Activated effector memory CD4-positive, alpha-beta T cell treated with anti-CD3 and anti-CD28 coated beads, Interleukin-2, amount 50 U/mL, for 16 hours (primary cell): ENCODE measurements at regions not wholly inside any gene's neighbourhood (a gene's known extent, or its start where the extent isn't known, plus 50 kb on each side); places are given as distances from the start of the nearest gene placed in this dataset.

ENCODE experiments used
- DNase-seq: peaks from one replicate; pipeline ENCODE4 v3.0.0-alpha.2; 2020

DNA sequence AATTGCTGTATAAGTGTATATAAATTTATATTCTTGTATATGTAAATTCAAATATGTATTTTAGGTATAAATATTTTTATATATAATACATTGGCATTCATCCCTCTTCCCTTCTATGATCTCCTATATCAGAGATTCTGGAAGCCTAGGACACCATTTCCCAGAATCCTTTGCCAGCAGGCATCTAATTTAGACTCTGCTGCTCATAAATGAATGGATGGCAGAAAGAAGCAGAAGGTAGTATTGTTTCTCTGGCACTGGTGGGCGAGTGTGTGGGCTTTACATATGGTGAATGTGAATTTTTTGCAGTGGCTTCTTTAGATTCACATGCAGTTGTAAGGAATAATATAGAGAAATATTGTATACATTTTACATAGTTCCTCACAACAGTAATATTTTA is 215.2 kb upstream of the THSD7B start:
- no peak for DNase-seq

DNA sequence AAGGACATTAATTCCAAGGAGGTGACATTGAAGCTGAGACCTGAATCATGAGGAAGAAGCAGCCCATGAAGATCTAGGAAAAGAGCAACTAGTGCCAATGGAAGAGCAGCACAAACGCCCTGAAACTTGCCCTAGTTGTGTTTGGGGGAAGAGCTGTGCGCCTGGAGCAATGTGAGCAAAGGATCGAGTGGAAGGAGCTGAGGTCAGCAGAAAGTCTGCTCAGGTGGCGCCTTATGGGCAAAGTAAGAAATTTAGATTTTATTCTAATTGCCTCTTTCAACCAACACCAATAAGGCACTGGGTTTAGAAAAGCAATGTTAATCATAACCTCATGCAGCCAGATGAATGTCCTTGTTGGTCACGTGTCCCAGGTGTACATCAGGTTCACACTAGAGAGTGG is 226.0 kb upstream of the THSD7B start:
- no peak for DNase-seq

DNA sequence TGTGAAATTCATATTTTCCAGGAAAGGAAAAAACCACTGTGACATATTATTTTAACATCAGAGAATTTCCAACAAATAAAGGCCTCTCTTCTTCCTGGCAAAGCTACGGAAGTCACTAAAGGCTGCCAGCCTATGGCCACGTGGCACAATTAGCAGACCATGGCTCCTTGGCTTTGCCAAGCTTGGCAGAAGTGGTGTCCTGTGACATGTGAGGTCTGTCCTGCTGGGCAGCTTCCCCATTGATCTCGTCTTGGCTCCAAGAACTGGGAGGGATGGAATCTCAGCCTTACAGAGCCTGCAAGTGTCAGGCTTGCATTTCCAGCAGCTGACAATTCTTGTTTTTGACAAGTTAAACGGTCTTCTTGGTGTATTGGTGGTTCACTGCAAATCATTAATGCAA is 226.9 kb upstream of the THSD7B start:
- no peak for DNase-seq

DNA sequence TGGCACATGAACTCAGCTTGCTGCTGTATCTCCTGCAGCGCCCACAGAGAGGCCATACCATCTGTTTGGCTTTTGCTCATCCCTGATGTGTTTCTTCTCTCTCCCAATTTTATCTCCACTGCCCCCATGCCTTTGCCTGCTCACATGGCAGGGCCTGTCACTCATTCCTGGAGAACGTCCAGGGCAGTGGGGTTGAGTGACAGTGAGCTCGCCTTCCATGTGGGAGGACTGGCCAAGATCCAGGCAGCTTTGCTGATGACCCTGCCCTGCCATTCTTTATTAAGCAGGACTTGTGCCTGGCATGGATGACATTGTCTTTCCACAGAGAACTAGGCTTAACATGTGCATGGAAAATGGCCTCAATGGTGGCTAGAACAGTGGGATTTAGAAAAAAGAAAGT is 230.5 kb upstream of the THSD7B start:
- DNase-seq: no peak

DNA sequence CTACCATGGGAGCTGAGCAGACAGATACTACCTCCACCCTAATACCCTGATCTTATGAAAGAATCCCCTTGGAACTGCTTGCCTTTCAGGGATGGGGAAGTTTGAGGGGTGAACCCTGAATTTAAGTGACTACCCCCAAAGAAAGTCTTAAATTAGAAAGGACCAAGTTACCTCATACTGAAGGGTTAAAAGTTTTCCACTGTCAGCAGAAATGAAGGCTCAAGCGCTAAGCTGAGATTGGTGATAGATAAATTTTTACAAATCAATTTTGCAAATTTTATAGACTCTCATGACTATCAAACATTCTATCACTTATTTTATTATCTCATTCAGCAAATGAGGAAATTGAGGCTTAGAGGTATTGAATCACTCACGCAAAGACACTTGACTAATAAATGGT is 233.2 kb upstream of the THSD7B start:
- DNase-seq: no peak

DNA sequence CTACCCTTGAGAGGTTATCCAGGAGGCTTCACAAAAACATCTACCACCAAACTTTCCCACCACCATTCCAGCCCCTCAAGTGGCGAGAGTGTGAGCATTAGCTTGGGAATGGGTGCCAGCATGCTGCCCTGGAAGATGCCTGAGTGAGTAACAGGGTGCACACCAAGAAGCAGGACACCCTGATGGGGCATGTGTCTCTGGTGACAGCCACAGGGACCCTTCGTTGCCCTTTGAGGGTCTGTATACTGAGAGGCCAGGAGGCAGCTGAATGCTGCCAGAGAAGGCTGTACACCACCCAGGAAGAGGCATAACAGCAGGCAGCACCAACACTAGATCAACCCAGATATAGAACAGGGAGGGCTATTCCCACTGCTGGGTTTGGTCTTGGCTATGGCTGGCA is 233.6 kb upstream of the THSD7B start:
- DNase-seq: no peak

DNA sequence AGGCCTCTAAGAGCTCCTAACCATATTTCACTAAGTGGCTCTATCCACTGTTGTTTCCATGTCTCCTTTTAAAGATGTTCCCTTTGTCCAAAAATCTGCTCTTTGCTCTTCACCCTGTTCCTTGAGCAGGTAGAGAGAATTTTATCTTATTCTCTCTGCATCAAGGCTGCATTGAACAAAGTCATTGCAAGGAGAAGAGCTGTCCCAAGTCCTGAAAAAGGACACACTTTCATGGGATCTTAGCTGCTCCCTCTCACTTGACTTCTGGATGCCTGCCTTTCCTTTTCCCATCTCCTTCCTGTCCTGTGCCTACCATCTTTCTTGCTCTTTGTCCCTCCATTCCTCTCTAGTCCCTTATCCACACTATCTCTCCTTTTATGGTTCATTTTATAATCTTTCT is 235.2 kb upstream of the THSD7B start:
- DNase-seq: no peak

DNA sequence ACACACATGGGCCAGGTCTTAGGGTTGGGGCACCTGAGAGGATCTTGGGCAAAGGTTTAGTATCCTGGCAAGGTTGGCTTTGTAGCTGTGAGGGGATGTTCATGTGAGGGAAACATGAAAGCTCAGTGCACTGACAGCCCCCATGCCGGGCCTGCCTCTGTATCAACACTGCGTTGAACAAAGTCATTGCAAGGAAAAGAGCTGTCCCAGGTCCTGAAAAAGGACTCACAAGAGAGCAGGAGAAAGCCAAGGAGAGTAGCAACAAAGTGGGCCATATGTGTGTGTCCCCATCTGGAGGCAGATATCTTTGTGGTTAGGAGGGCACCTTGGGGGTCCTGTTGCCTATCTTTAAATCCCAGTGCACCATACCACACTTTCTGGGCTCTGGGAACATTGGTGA is 237.8 kb upstream of the THSD7B start:
- no peak for DNase-seq

DNA sequence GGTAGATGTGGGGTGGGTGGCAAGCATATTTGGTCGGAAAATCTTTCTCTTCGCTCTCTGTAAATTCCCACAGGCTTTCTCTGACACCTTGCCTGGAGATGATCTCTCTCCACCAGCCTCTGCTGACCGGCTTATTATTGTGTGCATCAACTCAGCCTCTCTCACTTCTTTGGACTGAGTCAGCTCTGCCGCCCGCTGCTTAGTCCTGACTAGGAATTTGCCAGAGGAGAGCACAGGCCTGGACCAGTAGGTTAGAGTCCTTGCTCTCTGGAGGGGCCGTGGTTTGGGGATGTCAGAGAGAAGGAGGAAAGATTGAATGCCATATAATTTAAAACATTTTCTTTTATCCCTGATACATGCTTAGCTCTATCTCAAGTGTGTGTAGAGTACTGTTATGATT is 242.6 kb upstream of the THSD7B start:
- no peak for DNase-seq

DNA sequence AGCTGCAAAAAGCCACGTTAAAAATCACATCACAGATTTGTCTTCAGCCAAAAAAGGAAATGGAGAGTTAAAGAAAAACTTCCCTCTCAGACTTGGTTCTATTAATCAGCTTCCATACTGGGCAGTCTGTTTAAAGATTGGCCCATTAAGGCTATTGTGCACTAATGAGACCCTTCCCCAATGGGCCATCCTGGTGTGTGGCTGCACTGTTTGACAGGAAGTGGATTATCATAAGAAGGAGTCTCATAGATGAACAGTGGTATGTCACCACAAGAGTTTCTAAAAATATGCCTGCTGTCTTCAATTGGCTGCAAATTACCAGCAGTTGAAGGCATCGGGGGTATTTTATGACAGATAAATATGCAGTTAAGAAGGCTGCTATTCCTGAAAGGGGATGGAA is 247.6 kb upstream of the THSD7B start:
- DNase-seq: no peak

DNA sequence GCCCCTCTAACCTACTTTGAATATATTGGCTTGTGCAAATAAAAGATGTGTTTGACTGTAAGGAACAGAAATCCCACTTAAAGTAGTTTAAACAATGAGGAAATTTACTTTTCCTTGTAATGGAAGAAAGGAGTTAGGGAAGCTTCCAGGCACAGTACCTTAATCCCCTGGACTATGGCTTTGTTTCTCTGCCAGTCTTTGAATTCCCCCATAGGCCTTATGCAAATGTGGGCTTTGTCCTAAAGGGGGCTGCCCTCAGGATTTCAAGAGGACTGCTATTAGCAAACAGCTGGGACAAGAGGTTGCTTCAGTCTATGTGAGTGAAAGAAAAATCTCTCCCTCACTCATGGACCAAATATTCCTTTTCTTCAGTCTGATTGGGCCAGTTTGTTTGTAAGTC is 255.1 kb upstream of the THSD7B start:
- DNase-seq: no peak

DNA sequence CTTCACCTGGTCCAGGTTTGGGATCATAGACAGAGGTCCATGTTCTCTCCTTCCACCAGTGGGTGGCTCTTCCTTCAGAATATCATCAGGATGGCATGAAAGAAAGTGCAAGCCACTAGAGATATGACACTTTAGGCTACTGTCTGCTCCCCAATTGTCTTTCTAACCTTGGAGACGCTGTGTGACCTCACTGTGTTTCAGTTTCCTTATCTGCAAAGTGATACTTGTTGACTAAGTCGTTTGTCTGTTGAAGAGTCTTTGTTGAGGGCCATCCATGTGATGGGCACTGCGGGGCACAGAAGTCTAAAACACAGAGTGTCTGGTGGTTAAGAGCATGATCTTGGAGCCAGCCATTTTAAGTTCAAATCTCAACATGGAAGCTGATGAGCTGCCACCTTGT is 259.9 kb upstream of the THSD7B start:
- no peak for DNase-seq

DNA sequence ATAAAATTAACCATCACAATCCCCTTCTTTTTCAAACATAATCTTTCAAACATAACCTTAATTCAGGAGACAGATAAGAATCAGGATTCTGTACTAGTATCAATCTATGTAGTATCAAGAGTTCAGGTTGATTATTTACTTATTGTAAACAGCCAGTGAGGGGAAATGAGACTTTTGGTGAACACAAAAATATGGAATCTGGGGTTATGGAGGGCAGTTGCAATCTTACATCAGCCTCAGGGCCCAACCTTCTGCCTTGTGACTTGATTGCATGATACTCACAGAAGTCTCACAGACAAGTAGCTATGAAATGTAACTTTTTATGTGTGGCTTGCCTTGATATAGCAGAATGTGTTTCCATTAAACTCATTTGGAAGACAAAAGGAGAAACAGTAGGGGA is 262.7 kb upstream of the THSD7B start:
- no peak for DNase-seq

DNA sequence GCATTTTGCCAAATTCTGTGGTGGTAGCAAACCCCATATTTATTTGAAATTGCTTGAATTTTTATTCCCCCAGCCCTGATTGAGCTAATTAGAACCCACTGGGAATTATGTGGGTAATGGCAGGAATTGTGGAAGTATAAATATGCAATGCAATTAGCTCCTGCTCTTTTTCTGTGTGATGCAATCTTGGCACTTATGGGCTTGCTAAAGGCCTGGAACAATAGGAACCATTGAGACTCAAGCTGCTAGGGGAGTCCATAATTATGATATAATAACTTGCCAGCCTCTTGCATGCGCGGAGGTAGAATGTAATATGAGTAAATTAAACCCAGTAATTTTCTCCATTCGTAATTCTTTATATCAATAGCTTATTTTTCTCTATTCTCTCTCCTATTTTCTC is 267.6 kb upstream of the THSD7B start:
- DNase-seq: no peak

DNA sequence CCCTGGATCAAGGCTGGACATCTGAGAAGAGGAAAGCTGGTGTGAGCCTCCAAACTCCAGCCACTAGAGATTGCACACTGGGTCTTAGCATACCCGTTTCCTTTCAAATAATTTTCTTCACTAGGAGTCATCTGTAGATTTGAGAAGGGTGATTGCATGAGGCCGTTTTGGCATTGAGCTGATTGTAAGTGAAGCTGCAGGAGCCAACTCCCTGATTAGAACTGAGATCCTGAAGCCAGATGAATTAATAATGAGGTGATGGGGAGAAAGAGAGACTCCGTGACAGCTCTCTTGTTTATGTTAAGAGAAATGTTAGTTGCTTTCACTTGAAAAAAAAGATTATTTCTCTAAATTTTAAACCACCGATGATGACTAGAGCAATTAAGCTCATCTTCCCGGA is 268.4 kb upstream of the THSD7B start:
- DNase-seq: no peak

DNA sequence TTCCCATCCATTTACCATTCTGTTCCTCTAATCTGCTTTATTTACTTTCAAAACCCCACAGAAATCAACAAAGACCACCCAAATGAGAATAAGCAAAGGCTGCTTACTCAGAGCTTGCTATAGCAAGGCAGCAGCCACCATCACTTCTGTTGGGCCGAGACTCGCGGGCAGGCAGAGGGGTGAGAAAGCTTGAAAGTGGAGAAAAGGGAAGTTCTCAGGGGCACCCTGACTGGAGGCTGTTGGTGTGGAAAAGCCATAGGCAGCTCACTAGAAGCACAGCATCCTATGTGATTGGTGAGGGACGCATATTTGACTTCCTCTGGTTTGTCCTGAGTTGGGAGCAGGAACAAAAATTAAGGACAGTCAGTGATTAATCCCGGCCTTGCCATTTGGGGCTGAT is 269.7 kb upstream of the THSD7B start:
- no peak for DNase-seq

DNA sequence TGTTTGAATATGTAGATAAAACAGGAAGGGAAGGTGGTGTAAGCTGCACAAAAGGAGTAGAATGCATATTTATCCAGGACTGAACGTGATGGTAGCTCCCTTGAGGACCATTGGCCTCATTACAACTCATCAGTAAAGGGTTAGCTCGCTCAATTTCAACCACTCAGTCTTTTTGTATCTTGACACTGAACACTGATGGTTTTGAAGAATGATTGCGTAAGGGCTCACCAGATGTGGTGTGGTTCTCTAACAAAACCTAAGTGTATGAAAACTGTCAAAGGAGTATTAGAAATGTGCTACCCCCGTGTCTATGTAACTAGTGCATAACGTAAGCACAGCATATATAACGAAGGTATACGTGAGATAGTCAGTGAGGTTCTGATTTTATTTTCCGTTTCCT is 272.4 kb upstream of the THSD7B start:
- DNase-seq: no peak

DNA sequence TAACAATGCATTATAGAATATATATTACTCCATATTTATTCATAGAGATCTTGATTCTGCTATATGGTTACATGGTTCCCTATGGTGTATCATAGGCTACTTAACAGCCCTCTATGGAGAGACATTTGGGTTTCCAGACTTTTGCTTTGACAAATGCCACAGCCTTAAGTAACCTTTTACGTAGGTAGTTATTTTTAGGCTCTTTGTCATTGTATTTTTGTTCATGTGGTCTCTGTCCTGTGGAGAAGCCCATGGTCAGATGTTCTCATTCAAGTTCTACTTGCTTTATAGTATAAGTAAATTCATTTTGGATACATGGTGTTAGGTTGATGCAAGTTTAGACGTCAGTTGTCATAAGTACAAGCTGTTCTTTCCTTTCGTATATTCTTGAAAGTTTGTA is 275.2 kb upstream of the THSD7B start:
- no peak for DNase-seq

DNA sequence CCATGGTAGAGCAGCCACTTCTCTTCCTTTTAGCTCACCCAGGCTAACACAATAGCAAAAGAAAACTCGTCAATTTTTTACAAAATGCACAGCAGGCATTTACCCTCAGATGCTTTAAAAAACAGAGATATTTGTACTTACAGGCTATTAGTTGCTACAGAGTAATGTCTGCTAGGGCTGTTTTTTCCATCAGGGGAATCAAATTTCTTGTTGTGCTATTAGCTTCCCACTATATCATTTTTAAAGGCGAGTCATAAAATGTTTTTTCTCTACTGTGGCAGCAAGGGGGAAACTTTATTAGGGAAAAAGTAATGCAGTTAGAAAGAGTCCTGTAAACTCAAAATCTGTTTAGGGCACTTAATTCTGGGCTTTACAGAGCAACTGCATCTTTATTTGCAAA is 277.9 kb upstream of the THSD7B start:
- DNase-seq: no peak

DNA sequence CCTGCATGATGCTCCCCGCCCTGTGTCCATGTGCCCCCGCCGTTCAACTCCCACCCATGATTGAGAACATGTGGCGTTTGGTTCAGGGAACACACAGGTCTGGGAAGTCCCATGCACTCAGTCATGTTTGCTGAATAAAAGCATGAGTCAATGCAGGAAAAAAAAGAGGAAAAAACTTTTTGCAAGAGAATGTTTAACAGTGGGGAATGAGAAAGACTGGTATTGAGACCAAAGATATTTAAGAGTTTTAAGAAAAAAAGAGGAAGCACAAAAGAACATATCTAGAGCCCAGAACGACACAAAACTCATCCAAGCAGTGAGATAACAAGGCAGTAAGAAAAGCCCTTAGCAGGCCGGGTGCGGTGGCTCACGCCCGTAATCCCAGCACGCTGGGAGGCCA is 279.2 kb upstream of the THSD7B start:
- no peak for DNase-seq

DNA sequence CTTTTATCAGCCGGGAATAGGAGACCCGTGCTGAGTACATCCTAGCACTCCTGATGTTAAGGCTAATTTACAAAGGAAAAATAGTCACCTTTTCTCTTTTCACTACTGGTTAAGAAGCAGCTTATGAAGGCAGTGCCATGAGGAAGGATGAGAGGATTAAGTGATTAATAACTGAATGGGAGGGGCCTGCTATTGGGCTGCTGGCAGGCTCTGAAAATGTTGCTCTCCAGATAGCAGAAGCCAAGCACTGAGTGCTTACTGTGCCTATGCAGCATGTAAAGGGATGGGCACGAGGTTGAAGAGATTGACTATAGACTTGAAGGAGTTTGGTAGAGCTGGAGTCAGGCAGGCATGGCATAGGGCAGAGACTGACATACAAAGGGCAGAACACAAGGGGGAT is 282.4 kb upstream of the THSD7B start:
- DNase-seq: no peak

DNA sequence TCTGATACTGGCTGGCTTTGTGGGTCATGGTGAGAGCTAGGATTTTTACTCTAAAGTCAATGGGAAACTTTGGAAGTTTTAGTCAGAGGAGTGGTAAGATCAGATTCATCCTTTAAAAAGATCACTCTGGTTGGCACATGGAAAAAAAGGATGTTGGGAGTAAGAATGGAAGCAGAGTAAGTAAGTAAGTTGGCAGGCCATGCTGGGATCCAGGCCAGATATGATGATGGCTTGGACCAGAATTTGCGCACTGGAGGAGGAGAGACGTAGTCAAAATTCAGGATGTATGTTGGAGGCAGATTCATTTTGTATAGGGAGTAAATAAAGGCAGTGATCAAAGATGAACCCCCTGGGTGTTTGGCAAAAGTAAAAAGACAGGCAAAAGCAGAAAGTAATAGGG is 283.3 kb upstream of the THSD7B start:
- no peak for DNase-seq

DNA sequence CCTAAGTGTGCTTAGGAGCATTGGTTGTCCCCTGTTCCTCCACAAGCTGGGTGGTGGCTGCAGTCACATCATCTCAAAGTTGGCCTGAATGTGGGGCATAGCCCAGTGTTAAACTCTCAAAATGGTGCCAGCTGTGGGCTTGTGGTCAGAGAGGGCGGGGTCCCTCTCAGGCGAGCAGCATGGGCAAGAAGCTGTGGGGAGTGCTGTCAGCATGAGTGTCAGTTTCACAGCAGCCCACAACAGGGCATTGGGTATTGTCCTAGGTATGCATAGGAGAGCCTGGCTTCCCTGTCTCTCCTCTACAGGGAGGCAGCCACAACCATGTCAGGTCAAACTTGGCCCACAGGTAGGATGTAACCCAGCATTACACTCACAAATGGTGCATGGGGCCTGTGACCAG is 285.6 kb upstream of the THSD7B start:
- no peak for DNase-seq

DNA sequence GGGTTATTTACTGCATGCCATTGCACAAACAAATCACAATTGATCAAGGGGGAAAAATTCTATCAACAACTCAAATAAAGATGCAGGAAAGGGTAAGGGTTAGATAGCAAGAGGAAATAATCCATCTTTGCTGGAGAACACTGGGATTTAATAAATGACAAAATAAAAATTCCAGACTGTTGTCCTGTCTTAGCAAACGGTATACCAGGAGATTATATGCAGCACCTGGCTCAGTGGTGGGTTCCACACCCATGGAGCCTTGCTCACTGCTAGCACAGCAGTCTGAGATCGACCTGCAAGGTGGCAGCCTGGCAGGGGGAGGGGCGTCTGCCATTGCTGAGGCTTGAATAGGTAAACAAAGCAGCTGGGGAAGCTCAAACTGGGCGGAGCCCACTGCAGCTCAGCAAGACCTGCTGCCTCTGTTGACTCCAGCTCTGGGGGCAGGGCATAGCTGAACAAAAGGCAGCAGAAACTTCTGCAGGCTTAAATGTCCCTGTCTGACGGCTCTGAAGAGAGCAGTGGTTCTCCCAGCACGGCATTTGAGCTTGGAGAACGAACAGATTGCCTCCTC is 296.5 kb upstream of the THSD7B start:
- DNase-seq: no peak

DNA sequence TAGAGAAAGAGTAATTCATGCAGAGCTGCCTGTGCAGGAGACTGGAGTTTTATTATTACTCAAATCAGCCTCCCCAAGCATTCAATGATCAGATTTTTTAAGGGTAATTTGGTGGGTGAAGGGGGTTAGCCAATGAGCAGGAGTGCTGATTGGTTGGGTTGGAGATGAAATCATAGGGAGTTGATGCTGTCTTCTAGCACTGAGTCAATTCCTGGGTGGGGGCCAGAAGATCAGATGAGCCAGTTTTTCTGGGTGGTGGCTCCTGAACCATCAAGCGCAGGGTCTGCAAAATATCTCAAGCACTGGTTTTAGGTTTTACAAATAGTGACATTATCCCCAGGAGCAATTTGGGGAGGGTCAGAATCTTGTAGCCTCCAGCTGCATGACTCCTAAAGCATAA is 312.8 kb upstream of the THSD7B start:
- DNase-seq: no peak
